IMR-90 (cell line): ENCODE measurements at regions not wholly inside any gene's neighbourhood (a gene's known extent, or its start where the extent isn't known, plus 50 kb on each side); places are given as distances from the start of the nearest gene placed in this dataset.
A peak's percentile ranks its signal among the peaks of the same experiment; 100 is the strongest.

ENCODE experiments used
- ATAC-seq: fragments of 200-7000 bp; cut with Tn5 transposase; 2 replicates; pipeline ENCODE4 v1.9.1; 2020; ENCODE audit warnings: low read depth, mild to moderate bottlenecking, moderate library complexity
- BruUV-seq: library from RNA; stranded (reverse); fragments of 400-500 nt; replicated peaks from 2 replicates; lab custom pipeline; 2021; lab: Mats Ljungman, UMichigan
- CTCF ChIA-PET: fragments of 300-600 bp; formaldehyde crosslinking; extraction: SDS; loops from one replicate; lab custom pipeline; 2021; ENCODE audit warnings: antibody characterized with exemption; lab: Yijun Ruan, JAX
- POLR2A ChIA-PET: fragments of 300-600 bp; sonication (Branson Sonifier 250); formaldehyde crosslinking; loops from one replicate; lab custom pipeline; 2022; ENCODE audit warnings: antibody characterized with exemption; ENCODE audit not compliant: unreplicated experiment; lab: Charles Lee
- DNase-seq: peaks from one replicate; pipeline ENCODE4 v3.0.0; 2013
- H2AFZ ChIP-seq: replicated peaks from 2 replicates; pipeline ENCODE3; 2013; ENCODE audit warnings: low read length, mild to moderate bottlenecking; ENCODE audit not compliant: poor library complexity
- H2AK5ac ChIP-seq: 2 replicates; pipeline ENCODE4 v1.6.1; 2013; ENCODE audit warnings: low read depth, low read length, inconsistent platforms
- H2AK9ac ChIP-seq: replicated peaks from 2 replicates; pipeline ENCODE3; 2013; ENCODE audit warnings: mild to moderate bottlenecking, low read depth, low read length, moderate library complexity; ENCODE audit not compliant: poor library complexity
- H2BK120ac ChIP-seq: 2 replicates; pipeline ENCODE4 v1.6.1; 2013; ENCODE audit warnings: low read depth, low read length, inconsistent platforms
- H2BK15ac ChIP-seq: 3 replicates; pipeline ENCODE4 v1.6.1; 2013; ENCODE audit warnings: low read depth, low read length, inconsistent platforms
- H2BK20ac ChIP-seq: 2 replicates; pipeline ENCODE4 v1.6.1; 2013; ENCODE audit warnings: low read depth, mild to moderate bottlenecking, inconsistent platforms, low read length, moderate library complexity
- H2BK5ac ChIP-seq: 2 replicates; pipeline ENCODE4 v1.6.1; 2013; ENCODE audit warnings: mild to moderate bottlenecking, low read depth, low read length, inconsistent platforms; ENCODE audit not compliant: poor library complexity, severe bottlenecking
- H3K14ac ChIP-seq: replicated peaks from 2 replicates; pipeline ENCODE4 v1.6.1; 2013; ENCODE audit warnings: low read depth, low read length, inconsistent platforms
- H3K18ac ChIP-seq: 2 replicates; pipeline ENCODE4 v1.6.1; 2013; ENCODE audit warnings: low read depth, low read length, control low read depth
- H3K23ac ChIP-seq: 2 replicates; pipeline ENCODE4 v1.6.1; 2013; ENCODE audit warnings: low read depth, low read length, inconsistent platforms
- H3K27ac ChIP-seq: 2 replicates; pipeline ENCODE4 v1.5.1; 2013; ENCODE audit warnings: mild to moderate bottlenecking, control low read depth, low read length; ENCODE audit not compliant: insufficient read depth
- H3K27me3 ChIP-seq: 2 replicates; pipeline ENCODE4 v1.6.1; 2013; ENCODE audit warnings: low read length; ENCODE audit not compliant: control insufficient read depth, insufficient read depth
- H3K36me3 ChIP-seq: 2 replicates; pipeline ENCODE4 v1.6.1; 2013; ENCODE audit warnings: low read length, mixed read lengths; ENCODE audit not compliant: control insufficient read depth, insufficient read depth
- H3K4ac ChIP-seq: 2 replicates; pipeline ENCODE4 v1.6.1; 2013; ENCODE audit warnings: low read depth, low read length, inconsistent platforms
- H3K4me1 ChIP-seq: 2 replicates; pipeline ENCODE4 v1.6.1; 2013; ENCODE audit warnings: low read length, mixed read lengths; ENCODE audit not compliant: control insufficient read depth, insufficient read depth
- H3K4me2 ChIP-seq: 2 replicates; pipeline ENCODE4 v1.6.1; 2013; ENCODE audit warnings: low read depth, mild to moderate bottlenecking, control low read depth, low read length, moderate library complexity
- H3K4me3 ChIP-seq: 2 replicates; pipeline ENCODE4 v1.5.1; 2013; ENCODE audit warnings: low read depth, mild to moderate bottlenecking, control low read depth, low read length, moderate library complexity; ENCODE audit not compliant: insufficient read depth
- H3K56ac ChIP-seq: 2 replicates; pipeline ENCODE4 v1.6.1; 2013; ENCODE audit warnings: low read length, inconsistent platforms; ENCODE audit not compliant: insufficient read depth; ENCODE audit errors: extremely low read depth
- H3K79me1 ChIP-seq, 2 experiments: 2 replicates each; pipeline ENCODE4 v1.6.1; 2013; ENCODE audit warnings: low read length in 2 of 2, inconsistent platforms in 1 of 2, low read depth in 1 of 2
- H3K9ac ChIP-seq: 2 replicates; pipeline ENCODE4 v1.6.1; 2013; ENCODE audit warnings: low read depth, low read length, control low read depth
- H3K9me1 ChIP-seq: 2 replicates; pipeline ENCODE4 v1.6.1; 2013; ENCODE audit warnings: low read length, inconsistent platforms; ENCODE audit not compliant: insufficient read depth
- H3K9me3 ChIP-seq: 2 replicates; pipeline ENCODE4 v1.6.1; 2013; ENCODE audit warnings: low read length; ENCODE audit not compliant: control insufficient read depth, insufficient read depth
- H4K20me1 ChIP-seq: 2 replicates; pipeline ENCODE4 v1.6.1; 2013; ENCODE audit warnings: low read length, inconsistent platforms; ENCODE audit not compliant: insufficient read depth
- H4K5ac ChIP-seq: 2 replicates; pipeline ENCODE4 v1.6.1; 2013; ENCODE audit warnings: mild to moderate bottlenecking, low read depth, low read length, control low read depth
- H4K8ac ChIP-seq, 2 experiments: 2 replicates each; pipeline ENCODE4 v1.6.1; 2013; ENCODE audit warnings: low read depth in 2 of 2, low read length in 2 of 2, control low read depth in 1 of 2, inconsistent platforms in 1 of 2
- H4K91ac ChIP-seq: 2 replicates; pipeline ENCODE4 v1.6.1; 2013; ENCODE audit warnings: low read depth, low read length, inconsistent platforms; ENCODE audit not compliant: insufficient read depth
- BHLHE40 ChIP-seq: fragments of 150-350 bp; IDR thresholded peaks from 2 replicates; pipeline ENCODE4 v1.6.1; 2016; ENCODE audit warnings: mild to moderate bottlenecking, low read depth, low read length
- MAZ ChIP-seq: IDR thresholded peaks from 2 replicates; pipeline ENCODE4 v1.6.1; 2012; ENCODE audit warnings: low read depth, mild to moderate bottlenecking, low read length, improper control_type of control experiment, moderate library complexity, borderline replicate concordance
- NFE2L2 ChIP-seq: fragments of 150-350 bp; IDR thresholded peaks from 2 replicates; pipeline ENCODE4 v1.6.1; 2016; ENCODE audit warnings: low read depth, mild to moderate bottlenecking, low read length
- RAD21 ChIP-seq: IDR thresholded peaks from 2 replicates; pipeline ENCODE4 v1.6.1; 2012; ENCODE audit warnings: low read length, improper control_type of control experiment
- RCOR1 ChIP-seq: IDR thresholded peaks from 2 replicates; pipeline ENCODE4 v1.6.1; 2012; ENCODE audit warnings: mild to moderate bottlenecking, low read length, improper control_type of control experiment; ENCODE audit not compliant: insufficient replicate concordance
- SMC3 ChIP-seq: fragments of 150-350 bp; IDR thresholded peaks from 2 replicates; pipeline ENCODE4 v1.6.1; 2016; ENCODE audit warnings: low read depth, mild to moderate bottlenecking, antibody characterized with exemption, low read length, moderate library complexity
- WGBS, 2 experiments: methylation state at CpG; one replicate each; pipeline versions ENCODE4 v1.1.5 to v1.1.7; 2013; ENCODE audit warnings: missing lambda C conversion rate in 2 of 2; ENCODE audit not compliant: insufficient read length in 1 of 2; ENCODE audit errors: extremely low coverage in 2 of 2; 5-methylcytosine and 5-hydroxymethylcytosine counted together
- dilution Hi-C: fragments of 300-500 bp; cut with HindIII; formaldehyde crosslinking; loops from one replicate; pipeline ENCODE4 v1.14.3; 2018; ENCODE audit warnings: low sequenced_read_pairs; ENCODE audit not compliant: unreplicated experiment
- in situ Hi-C: fragments of 300-500 bp; cut with MboI; formaldehyde crosslinking; loops from 3 replicates; pipeline ENCODE4 v1.14.3; 2019; ENCODE audit warnings: low sequenced_read_pairs, inconsistent platforms, mixed read lengths
- intact Hi-C: fragments of 100-400 bp; cut with micrococcal nuclease; formaldehyde crosslinking; loops from 2 replicates; pipeline ENCODE4 v1.10.0; 2022
- TF ChIP-seq, protein P1 (sequence below): fragments of 150-350 bp; IDR thresholded peaks from 2 replicates; pipeline ENCODE4 v1.6.1; 2016; ENCODE audit warnings: low read depth, mild to moderate bottlenecking, low read length, moderate library complexity, borderline replicate concordance
- TF ChIP-seq, protein P2 (sequence below): conservative IDR thresholded peaks from 2 replicates; pipeline ENCODE4 v1.5.1; 2012; ENCODE audit warnings: mild to moderate bottlenecking, low read depth, low read length, improper control_type of control experiment

DNA sequence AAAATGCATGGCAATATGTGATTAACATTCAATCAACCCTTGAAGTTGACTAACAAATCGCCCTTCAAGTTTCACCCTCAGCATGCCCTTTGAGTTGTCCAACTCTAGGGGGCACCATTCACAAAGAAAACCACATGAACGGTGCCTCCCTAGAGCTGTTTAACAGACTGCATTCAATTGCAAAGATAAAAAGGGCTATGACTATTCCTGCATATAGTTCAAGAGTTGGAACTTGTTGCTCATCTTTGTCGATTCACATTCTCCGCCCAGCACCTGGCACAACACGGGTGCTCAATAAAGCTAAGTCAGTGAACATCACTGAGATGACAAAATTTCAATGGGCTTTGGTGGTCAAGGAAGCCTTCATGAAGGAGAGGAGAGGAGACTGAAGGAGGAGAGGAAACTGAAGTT is 69.6 kb upstream of the SLC30A5 start:
- H2AK9ac ChIP-seq, result no peak overlapping the region

More for the DNA sequence above, 69.6 kb upstream of the SLC30A5 start:
- Histone ChIP-seq H3K36me3 (no peaks in the 10 kb centered on the region), H3K27ac (no peak overlapping the region), H3K4me2 (no peak overlapping the region), H4K8ac (no peak overlapping the region), H3K79me1 (no peaks in the 10 kb centered on the region), H3K9me3 (no peaks in the 10 kb centered on the region), H2AK5ac (no peak overlapping the region), H2BK20ac (no peak overlapping the region), H3K56ac (no peak overlapping the region), H3K27me3 (peaks cover 6% of the 10 kb centered on the region; the same call in 1 of the 2 replicates), H3K18ac (no peak overlapping the region), H3K14ac (no peak overlapping the region), H3K4me3 (no peak overlapping the region), H2BK15ac (no peak overlapping the region), H3K9ac (no peak overlapping the region), H2AFZ (no peak overlapping the region), H3K4me1 (no peaks in the 10 kb centered on the region), H4K5ac (no peak overlapping the region), H4K20me1 (no peaks in the 10 kb centered on the region), H2BK120ac (no peak overlapping the region), H4K91ac (no peak overlapping the region), H3K4ac (no peak overlapping the region), H3K23ac (no peak overlapping the region), H3K9me1 (no peaks in the 10 kb centered on the region), H2BK5ac (no peak overlapping the region)
- dilution Hi-C loops (no loop called here), in situ Hi-C loops (no loop called here), intact Hi-C loops (no loop called here)
- peak; percentile 42 for DNase-seq
- peak; percentile 64; the same call in 1 of the 2 replicates for ATAC-seq
- whole genome bisulfite sequencing, 2 experiments, result 93% methylated on average over 3 of the region's 5 CpGs; no CpG with 5 or more reads in 1 of the 2 experiments
- no TSS peak for BruUV-seq
- POLR2A ChIA-PET, result no interaction called here
- CTCF ChIA-PET, result interaction anchor here (1.0 kb wide), 1 partner anchor 12 kb away, joined by 3 read pairs; no protein-coding TSS in a partner anchor
- TF ChIP-seq RAD21 (peak; percentile 61), SMC3 (0 out of 2 replicates have a peak, but pooled peaks have one; percentile 11), NFE2L2 (no peak), RCOR1 (no peak), MAZ (no peak), BHLHE40 (no peak)
- TF ChIP-seq, protein P1, sequence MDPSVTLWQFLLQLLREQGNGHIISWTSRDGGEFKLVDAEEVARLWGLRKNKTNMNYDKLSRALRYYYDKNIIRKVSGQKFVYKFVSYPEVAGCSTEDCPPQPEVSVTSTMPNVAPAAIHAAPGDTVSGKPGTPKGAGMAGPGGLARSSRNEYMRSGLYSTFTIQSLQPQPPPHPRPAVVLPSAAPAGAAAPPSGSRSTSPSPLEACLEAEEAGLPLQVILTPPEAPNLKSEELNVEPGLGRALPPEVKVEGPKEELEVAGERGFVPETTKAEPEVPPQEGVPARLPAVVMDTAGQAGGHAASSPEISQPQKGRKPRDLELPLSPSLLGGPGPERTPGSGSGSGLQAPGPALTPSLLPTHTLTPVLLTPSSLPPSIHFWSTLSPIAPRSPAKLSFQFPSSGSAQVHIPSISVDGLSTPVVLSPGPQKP, result no peak
- TF ChIP-seq, protein P2, sequence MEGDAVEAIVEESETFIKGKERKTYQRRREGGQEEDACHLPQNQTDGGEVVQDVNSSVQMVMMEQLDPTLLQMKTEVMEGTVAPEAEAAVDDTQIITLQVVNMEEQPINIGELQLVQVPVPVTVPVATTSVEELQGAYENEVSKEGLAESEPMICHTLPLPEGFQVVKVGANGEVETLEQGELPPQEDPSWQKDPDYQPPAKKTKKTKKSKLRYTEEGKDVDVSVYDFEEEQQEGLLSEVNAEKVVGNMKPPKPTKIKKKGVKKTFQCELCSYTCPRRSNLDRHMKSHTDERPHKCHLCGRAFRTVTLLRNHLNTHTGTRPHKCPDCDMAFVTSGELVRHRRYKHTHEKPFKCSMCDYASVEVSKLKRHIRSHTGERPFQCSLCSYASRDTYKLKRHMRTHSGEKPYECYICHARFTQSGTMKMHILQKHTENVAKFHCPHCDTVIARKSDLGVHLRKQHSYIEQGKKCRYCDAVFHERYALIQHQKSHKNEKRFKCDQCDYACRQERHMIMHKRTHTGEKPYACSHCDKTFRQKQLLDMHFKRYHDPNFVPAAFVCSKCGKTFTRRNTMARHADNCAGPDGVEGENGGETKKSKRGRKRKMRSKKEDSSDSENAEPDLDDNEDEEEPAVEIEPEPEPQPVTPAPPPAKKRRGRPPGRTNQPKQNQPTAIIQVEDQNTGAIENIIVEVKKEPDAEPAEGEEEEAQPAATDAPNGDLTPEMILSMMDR, result peak; percentile 56
